ENCODE measurements at regions not wholly inside any gene's neighbourhood (a gene's known extent, or its start where the extent isn't known, plus 50 kb on each side); places are given as distances from the start of the nearest gene placed in this dataset.

DNA sequence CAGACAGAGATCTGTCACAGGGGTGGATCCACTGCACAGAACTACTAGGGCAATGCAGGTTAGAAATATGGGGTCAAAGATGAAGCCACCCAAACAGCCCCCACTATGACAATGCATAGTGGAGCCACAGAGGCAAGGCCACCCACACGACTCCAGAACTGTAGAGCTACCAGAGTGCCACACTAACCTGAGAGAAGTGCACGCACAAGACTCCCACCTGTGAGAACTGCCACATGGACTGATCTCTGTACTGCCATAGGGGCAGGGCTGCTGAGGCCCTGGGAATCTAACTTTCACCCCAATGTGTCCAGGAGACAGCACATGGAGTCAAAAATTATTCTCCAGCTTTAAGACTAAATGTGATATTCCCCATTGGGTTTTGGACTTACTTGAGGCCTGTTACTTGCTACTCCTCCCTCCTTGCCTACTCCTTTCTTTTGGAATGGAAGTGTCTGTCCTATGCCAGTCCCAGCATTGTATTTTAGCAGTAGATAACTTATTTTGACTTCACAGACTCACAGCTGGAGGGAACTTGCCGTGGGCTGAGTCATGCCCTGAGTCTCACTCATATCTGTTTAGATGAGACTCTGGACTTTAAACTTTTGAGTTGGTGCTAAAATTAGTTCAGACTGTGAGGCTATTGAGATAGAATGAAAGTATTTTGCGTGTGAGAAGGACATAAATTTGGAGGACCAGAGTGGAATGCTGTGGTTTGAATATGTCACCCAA, 853.3 kb downstream of the MAT2B start:
- TF ChIP-seq POLR2A (IDR thresholded peaks at IDR 0.05; ENCODE audit: low read depth, low read length): no peak
- FAIRE-seq: no peak
- no peak for DNase-seq (ENCODE audit: insufficient read length, low spot score)

DNA sequence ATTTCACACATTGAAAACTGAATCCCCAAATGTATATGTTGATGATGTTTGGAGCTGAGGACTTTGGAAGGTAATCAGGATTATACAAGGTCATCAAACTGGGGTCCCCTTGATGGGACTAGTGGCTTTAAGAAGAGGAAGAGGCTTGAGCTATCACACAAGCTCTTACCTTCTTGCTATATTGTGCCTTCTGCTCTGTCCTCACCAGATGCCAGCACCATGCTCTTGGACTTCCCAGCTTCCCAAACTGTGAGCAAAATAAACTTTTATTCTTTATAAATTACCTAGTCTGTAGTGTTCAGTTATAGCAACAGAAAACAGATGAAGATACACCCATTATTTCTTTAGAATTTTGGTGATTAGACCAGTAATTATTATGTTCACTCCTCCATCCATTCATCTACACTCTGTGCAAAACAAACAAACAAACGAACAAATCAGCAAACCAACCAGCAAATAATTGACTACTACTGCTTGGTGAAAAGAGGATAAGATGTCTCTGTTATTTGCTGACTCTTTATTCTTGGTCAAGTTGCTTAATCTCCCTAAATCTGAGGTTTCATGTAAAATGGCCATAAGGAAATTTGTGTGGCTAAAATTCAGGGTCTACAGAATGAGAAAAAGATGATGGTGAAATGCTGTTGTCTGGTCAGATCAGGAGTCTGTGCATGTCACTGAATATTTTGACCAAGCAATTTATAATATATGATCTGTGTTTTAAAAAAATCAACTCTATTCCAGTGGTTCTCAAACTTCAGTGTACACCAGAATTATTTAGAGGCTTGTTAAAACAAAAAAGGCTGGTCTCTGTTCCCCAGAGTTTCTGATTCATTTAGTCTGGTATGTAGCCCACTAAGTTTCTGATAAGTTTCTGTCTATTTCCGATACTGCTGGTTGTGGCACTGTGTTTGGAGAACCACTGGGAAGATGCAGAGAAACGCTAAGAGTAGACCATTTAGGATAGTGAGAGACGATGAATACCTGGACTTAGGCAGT, 854.1 kb downstream of the MAT2B start:
- no peak for TF ChIP-seq POLR2A (IDR thresholded peaks at IDR 0.05; ENCODE audit: low read depth, low read length)
- no peak for FAIRE-seq
- no peak for DNase-seq (ENCODE audit: insufficient read length, low spot score)

DNA sequence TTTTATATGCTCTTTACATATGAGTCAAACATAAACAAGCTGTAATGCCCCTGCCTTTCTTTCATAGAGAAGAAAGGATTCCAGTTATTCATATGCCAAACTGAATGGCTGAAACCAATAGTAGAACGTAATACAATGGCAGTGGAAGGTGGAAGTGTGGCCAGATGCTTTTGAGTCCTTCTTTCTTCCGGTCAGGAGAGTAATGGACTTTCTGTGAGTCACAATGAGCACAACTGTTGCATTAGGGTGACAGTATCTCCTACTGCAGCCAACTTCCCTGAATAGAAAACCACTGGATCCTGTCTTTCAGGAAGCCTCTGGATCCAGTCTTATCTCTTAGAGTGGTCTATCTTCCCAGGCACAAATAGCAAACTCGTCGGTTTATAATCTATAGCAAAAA, 855.2 kb downstream of the MAT2B start:
- TF ChIP-seq POLR2A (IDR thresholded peaks at IDR 0.05; ENCODE audit: low read depth, low read length): no peak
- no peak for DNase-seq (ENCODE audit: insufficient read length, low spot score)
- no peak for FAIRE-seq

DNA sequence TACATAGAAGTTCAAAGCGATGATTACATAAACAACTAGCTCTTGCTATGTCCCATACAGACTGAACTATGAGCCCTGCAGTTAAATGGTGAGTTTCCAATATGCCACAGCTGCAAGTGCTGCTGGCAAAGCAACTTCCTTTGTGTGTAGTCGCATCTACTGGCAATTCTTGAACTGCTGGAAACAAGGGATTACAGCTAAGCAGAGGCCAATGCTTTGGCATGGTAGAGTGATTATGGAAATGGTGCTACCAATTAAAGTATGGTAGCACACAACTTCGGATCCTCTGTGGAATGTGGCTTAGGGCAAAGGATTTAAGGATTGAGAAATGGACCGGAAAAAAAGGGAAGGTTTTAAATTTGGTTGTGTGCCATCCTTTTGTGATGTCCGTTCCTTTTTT, 856.6 kb downstream of the MAT2B start:
- no peak for TF ChIP-seq POLR2A (IDR thresholded peaks at IDR 0.05; ENCODE audit: low read depth, low read length)
- no peak for DNase-seq (ENCODE audit: insufficient read length, low spot score)
- FAIRE-seq: no peak

DNA sequence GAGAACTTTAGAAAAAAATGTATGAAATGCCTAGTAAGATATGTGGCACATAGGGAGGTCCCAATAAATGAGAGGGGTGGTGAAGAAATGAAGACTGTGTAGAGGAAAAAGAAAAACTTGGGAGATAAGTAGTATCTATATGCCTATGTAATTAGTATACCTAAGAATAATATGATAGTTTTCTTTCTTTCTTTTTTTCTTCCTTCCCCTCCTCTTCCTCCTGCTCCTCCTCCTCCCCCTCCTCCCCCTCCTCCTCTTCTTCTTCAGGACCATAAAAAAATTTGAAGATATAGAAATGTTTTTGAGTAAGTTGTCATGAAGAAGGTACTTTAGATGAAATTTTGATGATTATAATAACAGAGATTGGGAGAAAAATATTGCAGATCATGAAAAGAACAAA, 857.4 kb downstream of the MAT2B start:
- DNase-seq (ENCODE audit: insufficient read length, low spot score) (no peak), FAIRE-seq (no peak)
- TF ChIP-seq POLR2A (IDR thresholded peaks at IDR 0.05; ENCODE audit: low read depth, low read length): no peak

DNA sequence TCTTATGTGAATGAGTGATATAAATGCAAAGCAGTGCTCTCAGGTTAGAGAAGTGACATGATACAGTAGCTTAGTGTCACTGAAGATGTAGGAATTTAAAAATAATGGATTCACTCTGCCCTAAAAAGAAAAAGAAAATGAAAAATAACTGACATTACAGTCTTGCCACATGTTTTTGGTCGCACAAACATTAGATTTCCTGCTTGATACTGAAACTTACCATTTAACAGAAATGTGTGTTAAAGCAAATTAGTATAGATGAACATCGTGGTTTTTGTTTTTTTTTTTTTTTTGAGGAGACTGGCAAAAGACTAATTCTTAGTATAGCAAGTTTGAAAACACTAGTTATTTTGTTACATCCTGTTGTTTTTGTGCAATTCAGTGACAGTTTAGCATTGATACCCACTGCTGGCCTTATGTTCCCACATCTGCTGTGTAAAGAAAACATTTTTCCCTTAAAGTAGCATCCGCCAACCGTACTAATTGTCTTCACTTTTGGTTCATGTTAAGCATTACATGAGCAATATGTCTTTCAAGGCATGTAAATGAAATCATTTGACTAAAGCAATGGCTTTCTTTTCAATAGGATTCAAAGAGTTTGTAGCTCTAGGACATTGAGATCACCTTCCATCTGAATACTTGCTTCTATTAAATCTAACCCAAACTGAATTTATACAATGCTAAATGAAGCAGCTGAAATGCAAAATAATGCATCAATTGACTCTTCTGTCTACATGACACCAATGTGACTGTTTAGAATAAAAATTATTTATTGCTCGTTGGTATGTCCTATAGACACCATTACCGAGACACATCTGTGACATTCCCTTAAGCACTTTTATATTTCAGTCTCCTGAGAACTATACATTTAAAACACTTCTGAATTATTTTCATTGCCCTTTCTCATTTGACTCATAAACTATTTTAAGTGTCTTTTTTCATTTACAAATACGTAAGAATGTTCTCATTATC, 859.1 kb downstream of the MAT2B start:
- FAIRE-seq: no peak
- no peak for TF ChIP-seq POLR2A (IDR thresholded peaks at IDR 0.05; ENCODE audit: low read depth, low read length)
- DNase-seq (ENCODE audit: insufficient read length, low spot score): no peak

DNA sequence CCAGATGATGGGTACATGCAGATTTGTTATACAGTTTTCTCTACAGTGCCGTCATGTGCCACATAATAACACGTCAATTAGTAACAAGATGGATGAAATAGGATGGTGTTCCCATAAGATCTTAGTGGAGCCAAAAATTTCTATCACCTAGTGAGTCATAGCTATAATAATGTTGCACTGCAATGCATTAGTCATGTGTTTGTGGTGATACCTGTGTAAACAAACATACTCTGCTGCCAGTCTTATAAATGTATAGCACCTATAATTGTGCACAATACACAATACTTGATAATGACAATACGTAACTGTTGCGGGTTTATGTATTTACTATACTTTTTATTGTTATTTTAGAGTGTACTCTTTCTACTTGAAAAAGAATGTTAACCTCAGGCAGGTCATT, 865.4 kb downstream of the MAT2B start:
- no peak for DNase-seq (ENCODE audit: insufficient read length, low spot score)
- FAIRE-seq: no peak
- TF ChIP-seq POLR2A (IDR thresholded peaks at IDR 0.05; ENCODE audit: low read depth, low read length): no peak

DNA sequence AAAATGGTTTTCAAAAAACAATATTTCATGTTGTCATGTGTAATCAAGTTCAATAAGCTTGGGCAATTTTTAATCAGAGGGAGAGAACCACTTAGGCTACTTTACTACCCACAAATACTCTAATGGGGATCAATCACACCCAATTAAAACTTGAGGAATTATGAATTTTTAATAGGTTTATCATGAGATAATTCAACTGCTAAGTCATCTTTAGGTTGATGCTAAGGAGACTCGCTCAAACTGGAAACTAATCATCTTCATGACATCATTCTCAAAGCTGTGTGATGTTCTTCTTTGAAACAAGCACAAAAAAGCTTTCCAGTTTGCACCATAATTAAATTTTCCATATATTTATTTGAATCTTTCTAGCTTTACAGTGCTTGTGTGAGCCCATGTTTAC, 867.5 kb downstream of the MAT2B start:
- DNase-seq (ENCODE audit: insufficient read length, low spot score): no peak
- FAIRE-seq: no peak
- TF ChIP-seq POLR2A (IDR thresholded peaks at IDR 0.05; ENCODE audit: low read depth, low read length): no peak

DNA sequence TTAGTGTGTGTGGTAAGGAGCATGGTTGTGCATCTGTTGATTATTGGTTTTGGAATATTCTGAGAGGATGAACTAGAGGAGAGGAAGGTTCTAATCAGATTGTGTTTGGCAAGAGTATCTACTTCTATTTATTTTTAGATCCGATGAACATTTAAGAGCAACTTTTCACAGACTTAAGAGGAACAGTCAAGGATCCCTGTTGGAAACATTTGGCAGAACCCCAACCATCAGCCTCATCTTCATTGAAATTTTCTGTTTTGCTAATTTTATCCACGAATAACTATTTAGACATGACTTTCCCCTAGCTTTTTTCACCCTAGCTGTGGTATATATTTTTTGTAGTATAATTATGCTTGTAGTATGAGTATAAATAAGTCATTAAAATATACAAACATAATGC, 868.5 kb downstream of the MAT2B start:
- TF ChIP-seq POLR2A (IDR thresholded peaks at IDR 0.05; ENCODE audit: low read depth, low read length): no peak
- no peak for FAIRE-seq
- DNase-seq (ENCODE audit: insufficient read length, low spot score): no peak

DNA sequence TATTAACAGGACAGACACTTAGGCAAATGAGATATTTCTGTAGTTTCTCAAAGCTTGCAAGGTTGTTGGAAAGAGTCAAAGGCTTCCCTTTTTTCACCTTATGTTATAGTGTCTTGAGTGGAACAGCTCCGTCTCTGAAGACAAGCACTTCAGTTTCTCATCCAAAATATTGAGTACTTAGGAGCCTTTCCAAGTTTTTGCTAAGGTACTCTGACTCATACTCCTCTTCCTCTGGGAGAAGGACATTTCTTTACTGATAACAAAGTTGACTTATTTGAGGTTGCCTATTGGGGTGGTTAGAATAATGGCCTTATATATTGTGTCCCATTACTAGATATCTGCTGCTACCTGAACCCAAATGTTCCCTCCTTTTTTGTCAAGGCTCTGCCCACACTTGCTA, 869.6 kb downstream of the MAT2B start:
- no peak for DNase-seq (ENCODE audit: insufficient read length, low spot score)
- TF ChIP-seq POLR2A (IDR thresholded peaks at IDR 0.05; ENCODE audit: low read depth, low read length): no peak
- no peak for FAIRE-seq

DNA sequence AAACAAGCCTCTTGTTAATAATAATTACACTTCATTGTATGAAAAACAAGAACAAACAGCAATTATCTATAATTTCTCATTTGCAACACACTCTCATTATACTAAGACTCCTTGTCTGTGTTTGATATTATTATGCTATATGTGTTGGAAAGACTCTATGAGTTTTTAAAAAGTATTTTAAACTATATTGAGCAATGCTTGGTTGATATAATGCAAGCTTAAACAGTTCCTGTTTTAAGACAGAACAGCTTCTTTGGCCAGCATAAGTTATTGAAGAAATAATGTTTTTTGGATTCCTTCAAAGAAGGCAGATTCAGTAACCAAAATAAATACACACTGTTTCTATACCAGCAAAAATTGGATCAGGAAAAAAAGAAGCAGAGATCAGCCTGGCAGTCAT, 871.4 kb downstream of the MAT2B start:
- no peak for TF ChIP-seq POLR2A (IDR thresholded peaks at IDR 0.05; ENCODE audit: low read depth, low read length)
- no peak for FAIRE-seq
- DNase-seq (ENCODE audit: insufficient read length, low spot score): no peak

DNA sequence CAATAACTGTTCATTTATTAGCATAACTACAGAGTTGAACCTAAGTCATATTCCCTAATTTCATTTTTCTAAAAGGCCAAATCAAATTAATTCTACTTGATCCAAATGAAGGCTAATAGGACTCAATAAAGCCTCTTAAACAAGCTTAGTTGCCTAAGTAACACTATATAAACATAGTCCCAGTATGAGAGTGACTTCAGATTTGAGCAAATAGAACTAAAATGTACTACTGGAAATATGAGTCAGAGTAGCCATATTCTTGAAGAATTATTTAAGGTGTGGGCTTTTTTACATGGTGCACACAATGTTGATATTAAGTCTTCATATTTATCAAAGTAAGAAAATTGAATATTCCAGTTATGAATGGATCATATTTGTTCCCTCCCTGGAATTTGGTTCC, 872.3 kb downstream of the MAT2B start:
- DNase-seq (ENCODE audit: insufficient read length, low spot score): no peak
- no peak for FAIRE-seq

DNA sequence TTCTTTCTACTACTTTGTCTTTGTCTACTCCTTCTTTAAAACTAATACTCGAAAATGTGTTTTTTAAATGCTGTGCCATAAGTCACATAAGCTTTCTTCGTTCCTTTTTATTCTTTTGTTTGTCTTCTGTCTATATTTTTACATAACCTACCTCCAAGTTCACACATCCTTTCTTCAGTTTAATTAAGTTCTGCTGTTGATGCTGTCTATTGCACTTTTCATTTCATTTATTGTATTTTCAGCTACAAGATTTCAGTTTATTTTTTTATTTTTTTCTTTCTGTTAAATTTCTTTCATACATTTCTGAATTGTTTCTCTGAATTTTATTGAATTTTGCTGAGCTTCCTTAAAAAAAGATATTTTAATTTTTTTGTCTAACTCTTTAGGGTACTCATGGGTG, 878.2 kb downstream of the MAT2B start:
- no peak for FAIRE-seq
- DNase-seq (ENCODE audit: insufficient read length, low spot score): no peak
- TF ChIP-seq POLR2A (IDR thresholded peaks at IDR 0.05; ENCODE audit: low read depth, low read length): no peak

More for the DNA sequence above, 872.3 kb downstream of the MAT2B start:
- no peak for TF ChIP-seq POLR2A (IDR thresholded peaks at IDR 0.05; ENCODE audit: low read depth, low read length)

DNA sequence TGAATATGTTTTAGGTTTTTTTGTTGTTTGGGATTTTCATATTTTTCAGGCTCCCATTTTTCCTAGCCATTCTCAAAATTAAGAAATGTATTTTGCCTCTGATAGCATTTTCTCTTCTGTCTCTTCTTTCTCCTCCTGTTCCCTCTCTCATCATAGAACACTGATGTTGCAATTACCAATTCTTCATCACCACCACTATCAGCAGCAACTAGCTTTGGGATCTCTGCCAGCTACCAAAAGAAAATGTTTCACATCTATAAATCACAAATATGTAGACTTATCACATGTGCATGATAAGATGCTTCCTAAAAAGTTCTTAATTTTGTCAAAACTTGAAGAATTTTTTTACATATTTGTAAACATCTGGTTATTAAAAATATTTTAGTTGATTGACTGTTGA, 887.1 kb downstream of the MAT2B start:
- TF ChIP-seq POLR2A (IDR thresholded peaks at IDR 0.05; ENCODE audit: low read depth, low read length): no peak
- DNase-seq (ENCODE audit: insufficient read length, low spot score) (no peak), FAIRE-seq (no peak)

All from H54 (cell line).